HUES64 (cell line): ENCODE measurements at regions not wholly inside any gene's neighbourhood (a gene's known extent, or its start where the extent isn't known, plus 50 kb on each side); places are given as distances from the start of the nearest gene placed in this dataset.

ENCODE experiments used
- H3K27ac ChIP-seq: 2 replicates; pipeline ENCODE4 v1.7.0; 2013; ENCODE audit warnings: low read depth, low read length, inconsistent platforms
- H3K27me3 ChIP-seq: 2 replicates; pipeline ENCODE4 v1.6.1; 2013; ENCODE audit warnings: mild to moderate bottlenecking, low read length; ENCODE audit not compliant: insufficient read depth
- H3K36me3 ChIP-seq: 2 replicates; pipeline ENCODE4 v1.6.1; 2013; ENCODE audit warnings: mild to moderate bottlenecking, low read length; ENCODE audit not compliant: insufficient read depth
- H3K4me1 ChIP-seq: 2 replicates; pipeline ENCODE4 v1.6.1; 2013; ENCODE audit warnings: mild to moderate bottlenecking, low read length, moderate library complexity; ENCODE audit not compliant: insufficient read depth
- H3K4me3 ChIP-seq: 2 replicates; pipeline ENCODE4 v1.5.1; 2013; ENCODE audit warnings: mild to moderate bottlenecking, low read length, moderate library complexity
- H3K9ac ChIP-seq: 2 replicates; pipeline ENCODE4 v1.6.1; 2013; ENCODE audit warnings: mild to moderate bottlenecking, low read depth, low read length
- H3K9me3 ChIP-seq: 2 replicates; pipeline ENCODE4 v1.6.1; 2013; ENCODE audit warnings: low read depth, low read length; ENCODE audit not compliant: insufficient read depth
- WGBS: fragments of 150-250, 120-280 bp; methylation state at CpG from one replicate; pipeline ENCODE4 v1.1.7; 2013; ENCODE audit warnings: missing lambda C conversion rate; 5-methylcytosine and 5-hydroxymethylcytosine counted together

GRCh38 chr2:175557810-175558377 lies 376.4 kb upstream of the ATP5MC3 start:
- H3K9me3 ChIP-seq, result no peaks in the 10 kb centered on the region
- H3K9ac ChIP-seq, result no peak overlapping the region
- H3K36me3 ChIP-seq, result no peaks in the 10 kb centered on the region
- H3K4me1 ChIP-seq, result peaks cover 12% of the 10 kb centered on the region
- H3K4me3 ChIP-seq, result no peak overlapping the region
- H3K27me3 ChIP-seq, result no peaks in the 10 kb centered on the region
- 78% methylated on average over 6 of the region's 6 CpGs for WGBS
- no peak overlapping the region for H3K27ac ChIP-seq

GRCh38 chr2:175553910-175554309 lies 372.4 kb upstream of the ATP5MC3 start:
- Histone ChIP-seq H3K36me3 (no peaks in the 10 kb centered on the region), H3K9ac (no peak overlapping the region), H3K27me3 (no peaks in the 10 kb centered on the region), H3K27ac (no peak overlapping the region), H3K4me3 (no peak overlapping the region), H3K4me1 (no peaks in the 10 kb centered on the region), H3K9me3 (no peaks in the 10 kb centered on the region)
- WGBS, result 79% methylated on average over 2 of the region's 2 CpGs

GRCh38 chr2:175552902-175553301 lies 371.4 kb upstream of the ATP5MC3 start:
- H3K4me3 ChIP-seq, result no peak overlapping the region
- no peaks in the 10 kb centered on the region for H3K36me3 ChIP-seq
- no peak overlapping the region for H3K27ac ChIP-seq
- H3K9me3 ChIP-seq, result no peaks in the 10 kb centered on the region
- no peak overlapping the region for H3K9ac ChIP-seq
- WGBS, result 67% methylated on average over 1 of the region's 1 CpG
- H3K4me1 ChIP-seq, result no peaks in the 10 kb centered on the region
- no peaks in the 10 kb centered on the region for H3K27me3 ChIP-seq

- Histone ChIP-seq H3K27me3 (no peaks in the 10 kb centered on the region), H3K4me1 (no peaks in the 10 kb centered on the region), H3K4me3 (no peak overlapping the region), H3K27ac (no peak overlapping the region), H3K36me3 (no peaks in the 10 kb centered on the region), H3K9me3 (0 out of 2 replicates have a peak, but pooled peaks cover 5% of the 10 kb centered on the region), H3K9ac (no peak overlapping the region)
- 93% methylated on average over 3 of the region's 3 CpGs for WGBS
Observed at GRCh38 chr2:175540421-175540820, 358.9 kb upstream of the ATP5MC3 start.

GRCh38 chr2:175539122-175539521 lies 357.6 kb upstream of the ATP5MC3 start:
- Histone ChIP-seq H3K4me1 (no peaks in the 10 kb centered on the region), H3K9me3 (0 out of 2 replicates have a peak, but pooled peaks cover 5% of the 10 kb centered on the region), H3K4me3 (no peak overlapping the region), H3K9ac (no peak overlapping the region), H3K36me3 (no peaks in the 10 kb centered on the region), H3K27me3 (no peaks in the 10 kb centered on the region), H3K27ac (no peak overlapping the region)
- WGBS, result 92% methylated on average over 4 of the region's 4 CpGs

- Histone ChIP-seq H3K4me1 (no peaks in the 10 kb centered on the region), H3K9me3 (no peaks in the 10 kb centered on the region), H3K9ac (no peak overlapping the region), H3K4me3 (no peak overlapping the region), H3K36me3 (no peaks in the 10 kb centered on the region), H3K27ac (no peak overlapping the region), H3K27me3 (no peaks in the 10 kb centered on the region)
- 92% methylated on average over 1 of the region's 1 CpG for WGBS
Observed at GRCh38 chr2:175536059-175536458, 354.5 kb upstream of the ATP5MC3 start.

GRCh38 chr2:175535631-175536030 lies 354.1 kb upstream of the ATP5MC3 start:
- no peak overlapping the region for H3K4me3 ChIP-seq
- no peaks in the 10 kb centered on the region for H3K9me3 ChIP-seq
- no peak overlapping the region for H3K9ac ChIP-seq
- 88% methylated on average over 4 of the region's 4 CpGs for WGBS
- no peak overlapping the region for H3K27ac ChIP-seq
- no peaks in the 10 kb centered on the region for H3K4me1 ChIP-seq
- no peaks in the 10 kb centered on the region for H3K36me3 ChIP-seq
- no peaks in the 10 kb centered on the region for H3K27me3 ChIP-seq

GRCh38 chr2:175525975-175526374 lies 344.5 kb upstream of the ATP5MC3 start:
- Histone ChIP-seq H3K27me3 (no peaks in the 10 kb centered on the region), H3K4me1 (no peaks in the 10 kb centered on the region), H3K4me3 (no peak overlapping the region), H3K36me3 (no peaks in the 10 kb centered on the region), H3K27ac (no peak overlapping the region), H3K9me3 (no peaks in the 10 kb centered on the region), H3K9ac (no peak overlapping the region)
- 100% methylated on average over 1 of the region's 1 CpG for WGBS

- H3K36me3 ChIP-seq, result no peaks in the 10 kb centered on the region
- no peaks in the 10 kb centered on the region for H3K9me3 ChIP-seq
- peaks cover 8% of the 10 kb centered on the region for H3K4me1 ChIP-seq
- H3K27ac ChIP-seq, result no peak overlapping the region
- WGBS, result 90% methylated on average over 2 of the region's 2 CpGs
- H3K9ac ChIP-seq, result no peak overlapping the region
- no peak overlapping the region for H3K4me3 ChIP-seq
- H3K27me3 ChIP-seq, result no peaks in the 10 kb centered on the region
Observed at GRCh38 chr2:175523001-175523400, 341.5 kb upstream of the ATP5MC3 start.

- Histone ChIP-seq H3K4me3 (peak overlapping the region; percentile 26; the same call in 1 of the 2 replicates), H3K27ac (no peak overlapping the region), H3K9ac (no peak overlapping the region), H3K4me1 (peaks cover 10% of the 10 kb centered on the region), H3K9me3 (no peaks in the 10 kb centered on the region), H3K27me3 (no peaks in the 10 kb centered on the region), H3K36me3 (no peaks in the 10 kb centered on the region)
- WGBS, result 25% methylated on average over 2 of the region's 3 CpGs
Observed at GRCh38 chr2:175518206-175518605, 336.7 kb upstream of the ATP5MC3 start.

GRCh38 chr2:175516555-175516954 lies 335.0 kb upstream of the ATP5MC3 start:
- Histone ChIP-seq H3K9ac (no peak overlapping the region), H3K4me3 (no peak overlapping the region), H3K27ac (no peak overlapping the region), H3K27me3 (no peaks in the 10 kb centered on the region), H3K4me1 (peaks cover 10% of the 10 kb centered on the region), H3K36me3 (no peaks in the 10 kb centered on the region), H3K9me3 (no peaks in the 10 kb centered on the region)
- 89% methylated on average over 2 of the region's 2 CpGs for WGBS

- Histone ChIP-seq H3K4me1 (no peaks in the 10 kb centered on the region), H3K9me3 (no peaks in the 10 kb centered on the region), H3K4me3 (no peak overlapping the region), H3K27ac (no peak overlapping the region), H3K36me3 (no peaks in the 10 kb centered on the region), H3K27me3 (no peaks in the 10 kb centered on the region), H3K9ac (no peak overlapping the region)
Observed at GRCh38 chr2:175500255-175500654, 318.7 kb upstream of the ATP5MC3 start.
